ENCODE measurements at regions not wholly inside any gene's neighbourhood (a gene's known extent, or its start where the extent isn't known, plus 50 kb on each side); places are given as distances from the start of the nearest gene placed in this dataset.

DNA sequence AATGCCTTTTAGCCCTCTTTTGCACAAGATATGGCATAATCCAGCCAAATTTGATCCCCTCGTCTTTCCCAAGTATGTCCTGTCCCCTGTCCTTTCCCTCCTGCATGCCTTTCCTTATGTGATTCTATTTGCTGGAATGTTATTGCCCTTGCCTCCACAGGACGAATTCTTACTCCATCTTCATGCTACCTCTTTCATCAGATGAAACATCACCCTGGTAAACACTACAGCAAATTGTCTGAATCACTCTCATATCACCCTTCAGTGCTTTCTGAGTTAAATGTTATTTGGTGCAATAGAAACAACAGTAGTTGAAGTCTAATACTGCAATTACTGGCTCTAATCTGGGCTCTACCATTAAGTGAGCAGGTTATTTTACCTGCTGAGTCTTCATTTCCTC, 52.2 kb upstream of the FAT1 start:
- H3K27ac ChIP-seq = no peak overlapping the region
- CTCF ChIA-PET = no interaction called here
- TF ChIP-seq, protein P1, sequence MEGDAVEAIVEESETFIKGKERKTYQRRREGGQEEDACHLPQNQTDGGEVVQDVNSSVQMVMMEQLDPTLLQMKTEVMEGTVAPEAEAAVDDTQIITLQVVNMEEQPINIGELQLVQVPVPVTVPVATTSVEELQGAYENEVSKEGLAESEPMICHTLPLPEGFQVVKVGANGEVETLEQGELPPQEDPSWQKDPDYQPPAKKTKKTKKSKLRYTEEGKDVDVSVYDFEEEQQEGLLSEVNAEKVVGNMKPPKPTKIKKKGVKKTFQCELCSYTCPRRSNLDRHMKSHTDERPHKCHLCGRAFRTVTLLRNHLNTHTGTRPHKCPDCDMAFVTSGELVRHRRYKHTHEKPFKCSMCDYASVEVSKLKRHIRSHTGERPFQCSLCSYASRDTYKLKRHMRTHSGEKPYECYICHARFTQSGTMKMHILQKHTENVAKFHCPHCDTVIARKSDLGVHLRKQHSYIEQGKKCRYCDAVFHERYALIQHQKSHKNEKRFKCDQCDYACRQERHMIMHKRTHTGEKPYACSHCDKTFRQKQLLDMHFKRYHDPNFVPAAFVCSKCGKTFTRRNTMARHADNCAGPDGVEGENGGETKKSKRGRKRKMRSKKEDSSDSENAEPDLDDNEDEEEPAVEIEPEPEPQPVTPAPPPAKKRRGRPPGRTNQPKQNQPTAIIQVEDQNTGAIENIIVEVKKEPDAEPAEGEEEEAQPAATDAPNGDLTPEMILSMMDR (conservative IDR thresholded peaks at IDR 0.05; ENCODE audit: low read depth) = no peak
- POLR2A ChIA-PET (ENCODE audit: low non-redundant PET) = no interaction called here
- no peak for DNase-seq (ENCODE audit: low spot score)

DNA sequence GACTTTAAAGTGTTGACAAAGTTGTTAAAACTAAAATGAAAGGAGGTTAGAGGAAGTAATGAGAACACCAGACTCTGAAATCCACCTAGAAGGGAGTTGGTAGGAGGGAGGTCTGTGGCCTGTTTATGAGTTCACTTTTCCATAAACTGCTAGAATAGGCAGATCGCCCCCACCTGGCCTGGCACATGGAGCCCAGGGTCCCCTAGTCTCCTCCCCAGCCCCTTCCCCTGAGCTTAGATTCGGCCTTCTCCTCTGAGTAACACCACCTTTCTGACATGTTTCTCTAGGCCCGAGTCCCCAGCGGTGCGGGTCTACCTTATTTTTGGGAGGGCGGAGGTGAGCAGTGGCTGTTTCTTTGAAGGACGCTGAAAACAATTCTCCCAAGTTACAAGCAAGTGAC, 54.5 kb upstream of the FAT1 start:
- no peak overlapping the region for H3K27ac ChIP-seq
- DNase-seq (ENCODE audit: low spot score) = no peak
- TF ChIP-seq, protein P1 (conservative IDR thresholded peaks at IDR 0.05; ENCODE audit: low read depth) = no peak
- ChIA-PET CTCF (no interaction called here), POLR2A (ENCODE audit: low non-redundant PET) (no interaction called here)

DNA sequence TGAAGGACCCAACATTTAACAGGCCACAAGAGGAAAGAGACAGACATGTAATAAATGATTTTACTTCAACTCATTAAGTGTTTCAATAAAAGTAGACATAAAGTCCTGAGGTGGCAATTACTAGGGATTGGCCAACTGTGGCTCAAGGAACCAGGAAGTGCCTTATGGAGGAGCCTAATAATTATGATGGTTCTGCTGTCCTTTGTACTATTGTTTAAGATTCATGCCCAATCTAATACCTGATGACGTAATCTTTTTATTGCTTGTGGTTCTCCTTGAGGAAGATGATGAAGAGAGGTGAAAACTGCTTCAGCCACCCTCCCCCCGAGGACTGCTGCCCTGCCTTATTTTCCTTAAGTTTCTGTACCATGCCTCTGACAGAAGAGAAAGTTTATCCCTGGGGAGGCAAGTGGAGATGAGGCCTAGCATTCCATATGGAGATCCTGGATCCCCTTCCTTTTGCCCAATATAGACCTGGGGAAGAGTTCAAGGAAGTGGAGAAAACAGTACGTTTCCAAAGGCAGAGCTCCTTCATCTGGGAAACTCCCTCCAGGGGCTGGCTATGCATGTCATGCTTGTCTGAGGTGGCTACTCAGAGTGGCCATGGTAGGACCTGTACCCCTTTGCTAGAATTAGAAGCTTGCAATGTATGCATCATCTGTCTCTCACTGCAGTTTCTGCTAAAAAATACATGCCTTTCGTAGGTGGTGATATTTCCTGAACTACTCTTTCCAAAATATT, 56.8 kb upstream of the FAT1 start:
- TF ChIP-seq, protein P1 (conservative IDR thresholded peaks at IDR 0.05; ENCODE audit: low read depth) = no peak
- peak overlapping the region; percentile 54; the same call in 1 of the 2 replicates for H3K27ac ChIP-seq
- DNase-seq (ENCODE audit: low spot score) = no peak
- ChIA-PET CTCF (no interaction called here), POLR2A (ENCODE audit: low non-redundant PET) (no interaction called here)

DNA sequence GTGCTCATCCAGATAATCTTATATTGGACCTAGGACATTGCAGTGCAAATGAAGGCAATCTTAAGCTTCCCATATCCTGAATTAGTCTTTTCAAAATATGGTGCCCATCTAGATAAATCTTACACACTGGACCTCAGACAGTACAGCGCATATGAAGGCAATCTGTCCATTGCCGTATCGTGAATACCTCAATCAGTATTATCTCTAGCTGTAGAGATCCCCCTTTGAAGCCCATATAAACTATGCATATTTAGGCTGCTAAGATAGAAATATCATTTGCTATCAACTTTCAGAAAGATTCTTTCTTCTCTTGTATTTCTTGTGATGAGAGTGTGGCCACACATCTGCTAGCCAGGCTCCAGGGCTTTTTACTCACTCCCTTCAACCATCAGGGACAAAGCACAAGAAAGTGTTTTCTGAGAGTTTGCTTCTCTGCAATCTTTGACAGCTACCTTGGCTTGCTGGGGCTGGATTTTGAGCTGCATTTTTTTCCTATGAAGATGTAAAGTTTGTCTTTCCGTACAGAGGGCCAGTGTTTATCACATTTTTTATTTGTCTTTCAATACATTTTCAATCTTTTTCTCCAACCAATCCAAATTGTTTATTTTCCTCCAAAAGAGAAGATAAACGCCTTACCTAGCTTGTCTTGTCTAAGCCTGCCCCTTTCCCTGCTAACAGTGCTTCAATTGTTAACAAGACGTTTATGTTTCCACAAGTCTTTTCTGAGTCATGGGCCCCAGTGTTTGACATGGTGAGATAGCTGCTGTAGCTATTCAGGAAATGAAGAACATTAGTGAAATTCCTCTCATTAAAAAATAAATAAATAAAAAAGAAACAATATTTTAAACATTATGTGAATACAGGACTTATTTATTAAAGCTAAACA, 57.6 kb upstream of the FAT1 start:
- CTCF ChIA-PET = interaction anchor here (0.6 kb wide), 1 partner anchor 178 kb away, joined by 3 read pairs; no protein-coding TSS in a partner anchor
- TF ChIP-seq, protein P1 (conservative IDR thresholded peaks at IDR 0.05; ENCODE audit: low read depth) = no peak
- H3K27ac ChIP-seq = no peak overlapping the region

DNA sequence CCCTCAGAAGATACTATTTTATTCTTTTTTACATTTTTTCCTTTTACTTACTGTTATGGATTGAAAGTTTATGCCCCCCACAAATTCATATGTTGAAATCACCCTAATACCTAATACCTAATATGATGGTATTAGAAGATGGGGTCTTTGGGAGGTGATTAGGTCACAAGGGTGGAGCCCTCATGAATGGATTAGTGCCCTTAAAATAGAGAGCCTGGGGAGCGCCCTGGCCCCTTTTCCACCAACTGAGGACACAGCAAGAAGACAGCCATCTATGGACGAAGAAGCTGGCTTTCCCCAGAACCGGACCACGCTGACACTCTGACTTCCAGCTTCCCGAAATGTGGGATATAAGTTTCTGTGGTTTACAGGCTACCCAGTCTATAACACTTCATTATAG, 58.6 kb upstream of the FAT1 start:
- TF ChIP-seq, protein P1 (conservative IDR thresholded peaks at IDR 0.05; ENCODE audit: low read depth) = no peak
- no peak for DNase-seq (ENCODE audit: low spot score)
- H3K27ac ChIP-seq = peak overlapping the region; percentile 27; the same call in 1 of the 2 replicates
- POLR2A ChIA-PET (ENCODE audit: low non-redundant PET) = no interaction called here
- CTCF ChIA-PET = no interaction called here

More for the DNA sequence above, 57.6 kb upstream of the FAT1 start:
- DNase-seq (ENCODE audit: low spot score) = peak; percentile 80
- POLR2A ChIA-PET (ENCODE audit: low non-redundant PET) = no interaction called here

DNA sequence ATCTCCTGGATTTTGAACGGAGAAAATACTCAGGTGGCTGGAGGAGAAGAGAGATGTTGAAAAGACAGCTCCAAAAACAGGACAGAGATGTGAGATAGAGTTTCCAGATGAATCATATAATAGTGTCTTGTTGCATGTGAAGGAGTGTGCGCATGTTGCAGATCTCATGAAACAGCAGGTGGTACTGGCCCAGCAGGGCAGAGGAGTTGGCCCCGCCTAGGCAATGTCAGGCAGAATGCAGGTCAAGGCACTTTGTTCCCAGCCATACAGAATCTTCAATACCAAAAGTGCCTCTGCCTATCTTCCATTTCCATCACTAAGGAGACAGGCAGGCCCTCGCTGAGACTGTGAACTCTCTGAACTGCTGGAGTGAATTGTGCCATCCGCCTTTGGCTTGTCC, 63.9 kb upstream of the FAT1 start:
- ChIA-PET CTCF (interaction anchor here (0.6 kb wide), 2 partner anchors 103 to 798 kb away, joined by 3 to 8 read pairs; no protein-coding TSS in a partner anchor), POLR2A (ENCODE audit: low non-redundant PET) (no interaction called here)
- no peak overlapping the region for H3K27ac ChIP-seq
- TF ChIP-seq, protein P1 (conservative IDR thresholded peaks at IDR 0.05; ENCODE audit: low read depth) = no peak
- no peak for DNase-seq (ENCODE audit: low spot score)

Data from RWPE1 (cell line).